GM23338 (cell line): ENCODE measurements at regions not wholly inside any gene's neighbourhood (a gene's known extent, or its start where the extent isn't known, plus 50 kb on each side); places are given as distances from the start of the nearest gene placed in this dataset.

Experiments
- ATAC-seq: fragments of 200-7000 bp; cut with Tn5 transposase; 3 replicates; pipeline ENCODE4 v1.9.1; 2020
- DNase-seq: peaks from one replicate; pipeline ENCODE4 v3.0.0-alpha.2; 2015; ENCODE audit warnings: low spot score
- H2AFZ ChIP-seq: fragments of 200-600 bp; sonication (generic); 2 replicates; pipeline ENCODE4 v1.8.0; 2016; ENCODE audit warnings: antibody characterized with exemption, mild to moderate bottlenecking, moderate library complexity
- H3F3A ChIP-seq: fragments of 200-600 bp; sonication (generic); replicated peaks from 2 replicates; pipeline ENCODE4 v1.8.0; 2017; ENCODE audit warnings: antibody characterized with exemption, mixed run types, low read depth
- H3K27ac ChIP-seq: fragments of 200-600 bp; sonication (generic); 2 replicates; pipeline ENCODE4 v1.6.1; 2016; ENCODE audit warnings: low read depth
- H3K27me3 ChIP-seq: fragments of 200-600 bp; sonication (generic); 2 replicates; pipeline ENCODE4 v1.8.0; 2016; ENCODE audit warnings: mild to moderate bottlenecking, mixed run types, moderate library complexity; ENCODE audit not compliant: insufficient read depth
- H3K36me3 ChIP-seq: fragments of 200-600 bp; sonication (generic); 2 replicates; pipeline ENCODE4 v1.8.0; 2016; ENCODE audit warnings: mild to moderate bottlenecking; ENCODE audit not compliant: insufficient read depth
- H3K4me1 ChIP-seq: fragments of 200-600 bp; sonication (generic); 2 replicates; pipeline ENCODE4 v1.8.0; 2016; ENCODE audit warnings: mild to moderate bottlenecking, moderate library complexity; ENCODE audit not compliant: insufficient read depth
- H3K4me2 ChIP-seq: fragments of 200-600 bp; sonication (generic); 2 replicates; pipeline ENCODE4 v1.7.1; 2017; ENCODE audit warnings: mixed run types
- H3K4me3 ChIP-seq: fragments of 200-600 bp; sonication (generic); 2 replicates; pipeline ENCODE4 v1.6.1; 2016; ENCODE audit warnings: mixed run types
- H3K79me2 ChIP-seq: fragments of 200-600 bp; sonication (generic); replicated peaks from 2 replicates; pipeline ENCODE4 v1.8.0; 2017; ENCODE audit warnings: mild to moderate bottlenecking; ENCODE audit not compliant: insufficient read depth
- H3K9me2 ChIP-seq: fragments of 200-600 bp; sonication (generic); 2 replicates; pipeline ENCODE4 v1.8.0; 2017; ENCODE audit not compliant: insufficient read depth
- H4K20me1 ChIP-seq: fragments of 200-600 bp; sonication (generic); replicated peaks from 2 replicates; pipeline ENCODE4 v1.8.0; 2017; ENCODE audit warnings: mild to moderate bottlenecking; ENCODE audit not compliant: insufficient read depth
- H3K27ac Mint-ChIP-seq: 2 replicates; pipeline ENCODE4 v1.8.0; 2020; ENCODE audit warnings: inconsistent platforms, mild to moderate bottlenecking, moderate library complexity, mixed read lengths
- H3K27me3 Mint-ChIP-seq: 3 replicates; pipeline ENCODE4 v1.8.0; 2022; ENCODE audit warnings: low read depth, mild to moderate bottlenecking, moderate library complexity, mixed read lengths, inconsistent platforms; ENCODE audit not compliant: insufficient read depth, poor library complexity
- H3K36me3 Mint-ChIP-seq: 3 replicates; pipeline ENCODE4 v1.8.0; 2021; ENCODE audit warnings: low read depth, mild to moderate bottlenecking, inconsistent platforms, moderate library complexity, mixed read lengths
- H3K4me1 Mint-ChIP-seq: 3 replicates; pipeline ENCODE4 v1.8.0; 2020; ENCODE audit warnings: mild to moderate bottlenecking, inconsistent platforms, mixed read lengths
- H3K4me3 Mint-ChIP-seq: 3 replicates; pipeline ENCODE4 v1.8.0; 2021; ENCODE audit warnings: moderate library complexity, mild to moderate bottlenecking, inconsistent platforms, mixed read lengths
- H3K9me3 Mint-ChIP-seq: 3 replicates; pipeline ENCODE4 v1.8.0; 2020; ENCODE audit warnings: moderate library complexity, mild to moderate bottlenecking, inconsistent platforms, mixed read lengths
- CREB1 ChIP-seq: fragments of 250-450 bp; sonication (Bioruptor Pico); IDR thresholded peaks from 2 replicates; pipeline ENCODE4 v1.5.0; 2020; ENCODE audit warnings: low read depth, mild to moderate bottlenecking, moderate library complexity
- EZH2 ChIP-seq: fragments of 200-600 bp; sonication (generic); IDR thresholded peaks from one replicate; pipeline ENCODE4 v1.8.0; 2017; ENCODE audit warnings: antibody characterized with exemption, mild to moderate bottlenecking, low read depth; ENCODE audit not compliant: unreplicated experiment
- EZH2phosphoT487 ChIP-seq: fragments of 200-600 bp; sonication (generic); IDR thresholded peaks from one replicate; pipeline ENCODE4 v1.8.1; 2018; ENCODE audit warnings: antibody characterized with exemption; ENCODE audit not compliant: unreplicated experiment
- POLR2AphosphoS5 ChIP-seq: IDR thresholded peaks from 2 replicates; pipeline ENCODE4 v1.6.1; 2016; ENCODE audit warnings: antibody characterized with exemption, low read depth
- STAT1 ChIP-seq: IDR thresholded peaks from one replicate; pipeline ENCODE4 v1.6.1; 2016; ENCODE audit warnings: antibody characterized with exemption; ENCODE audit not compliant: unreplicated experiment
- ZNF114 ChIP-seq: fragments of 250-450 bp; sonication (Bioruptor Pico); IDR thresholded peaks from 2 replicates; pipeline ENCODE4 v1.5.0; 2020; ENCODE audit warnings: mild to moderate bottlenecking, moderate library complexity
- TF ChIP-seq, protein P1 (sequence below): IDR thresholded peaks from one replicate; pipeline ENCODE4 v1.6.1; 2018; ENCODE audit warnings: antibody characterized with exemption; ENCODE audit not compliant: unreplicated experiment
- TF ChIP-seq, protein P2 (sequence below), 2 experiments: fragments of 200-600 bp in 1 of 2; sonication (generic) in 1 of 2; conservative IDR thresholded peaks; 2 replicates each; pipeline versions ENCODE4 v1.5.1 to v1.6.1; 2016 to 2017; ENCODE audit warnings: antibody characterized with exemption in 2 of 2, low read depth in 2 of 2, mild to moderate bottlenecking in 2 of 2, moderate library complexity in 1 of 2
- TF ChIP-seq, protein P3 (sequence below): IDR thresholded peaks from 2 replicates; pipeline ENCODE4 v1.6.1; 2016; ENCODE audit warnings: antibody characterized with exemption

DNA sequence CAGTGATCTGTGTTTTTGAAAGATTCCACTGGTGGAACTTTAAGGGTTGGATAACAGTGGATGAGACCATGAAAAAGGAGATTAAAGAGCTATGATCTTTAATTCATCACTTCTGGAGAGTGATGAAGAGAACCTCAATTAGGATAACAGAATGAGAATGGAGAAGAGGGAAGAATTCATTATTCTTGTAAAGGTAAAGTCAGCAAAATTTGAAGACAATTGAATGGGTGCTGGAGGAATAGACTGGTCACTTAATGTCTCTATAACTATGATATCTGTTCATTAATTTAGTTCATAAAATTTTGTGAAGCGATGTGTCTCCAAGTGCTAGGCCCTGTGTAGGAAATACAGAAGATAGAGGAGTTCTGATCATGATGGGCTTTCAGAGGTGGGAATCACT lies 1013.2 kb upstream of the FANCL start (continued):
- TF ChIP-seq, protein P1, sequence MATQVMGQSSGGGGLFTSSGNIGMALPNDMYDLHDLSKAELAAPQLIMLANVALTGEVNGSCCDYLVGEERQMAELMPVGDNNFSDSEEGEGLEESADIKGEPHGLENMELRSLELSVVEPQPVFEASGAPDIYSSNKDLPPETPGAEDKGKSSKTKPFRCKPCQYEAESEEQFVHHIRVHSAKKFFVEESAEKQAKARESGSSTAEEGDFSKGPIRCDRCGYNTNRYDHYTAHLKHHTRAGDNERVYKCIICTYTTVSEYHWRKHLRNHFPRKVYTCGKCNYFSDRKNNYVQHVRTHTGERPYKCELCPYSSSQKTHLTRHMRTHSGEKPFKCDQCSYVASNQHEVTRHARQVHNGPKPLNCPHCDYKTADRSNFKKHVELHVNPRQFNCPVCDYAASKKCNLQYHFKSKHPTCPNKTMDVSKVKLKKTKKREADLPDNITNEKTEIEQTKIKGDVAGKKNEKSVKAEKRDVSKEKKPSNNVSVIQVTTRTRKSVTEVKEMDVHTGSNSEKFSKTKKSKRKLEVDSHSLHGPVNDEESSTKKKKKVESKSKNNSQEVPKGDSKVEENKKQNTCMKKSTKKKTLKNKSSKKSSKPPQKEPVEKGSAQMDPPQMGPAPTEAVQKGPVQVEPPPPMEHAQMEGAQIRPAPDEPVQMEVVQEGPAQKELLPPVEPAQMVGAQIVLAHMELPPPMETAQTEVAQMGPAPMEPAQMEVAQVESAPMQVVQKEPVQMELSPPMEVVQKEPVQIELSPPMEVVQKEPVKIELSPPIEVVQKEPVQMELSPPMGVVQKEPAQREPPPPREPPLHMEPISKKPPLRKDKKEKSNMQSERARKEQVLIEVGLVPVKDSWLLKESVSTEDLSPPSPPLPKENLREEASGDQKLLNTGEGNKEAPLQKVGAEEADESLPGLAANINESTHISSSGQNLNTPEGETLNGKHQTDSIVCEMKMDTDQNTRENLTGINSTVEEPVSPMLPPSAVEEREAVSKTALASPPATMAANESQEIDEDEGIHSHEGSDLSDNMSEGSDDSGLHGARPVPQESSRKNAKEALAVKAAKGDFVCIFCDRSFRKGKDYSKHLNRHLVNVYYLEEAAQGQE = no peak
- TF ChIP-seq POLR2AphosphoS5 (no peak), CREB1 (CRISPR knock-in tag) (no peak), EZH2phosphoT487 (no peak), ZNF114 (CRISPR knock-in tag) (no peak)

DNA sequence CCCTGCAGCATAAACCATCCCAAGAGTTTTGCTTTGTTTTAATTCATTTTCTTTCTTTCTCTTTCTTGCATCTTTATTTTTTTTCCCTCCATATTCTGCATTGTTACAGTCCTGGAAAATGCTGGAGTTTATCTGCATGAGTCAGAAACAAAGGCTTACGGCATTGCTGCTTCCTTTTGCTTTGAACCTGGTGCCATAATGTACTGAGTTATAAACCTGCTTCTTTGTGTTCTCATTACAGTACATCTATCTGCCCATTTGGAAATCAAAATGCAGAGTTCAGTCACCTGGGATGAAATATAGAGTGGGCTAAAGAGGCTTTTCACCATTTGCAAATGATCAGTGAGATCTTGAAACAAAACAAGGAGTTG lies 1009.2 kb upstream of the FANCL start:
- Mint-ChIP-seq H3K27ac (peak overlapping the region; percentile 13; the same call in 1 of the 2 replicates), H3K27me3 (peaks cover 7% of the 10 kb centered on the region), H3K4me1 (peaks cover 19% of the 10 kb centered on the region; the same call in 2 of the 3 replicates), H3K36me3 (no peaks in the 10 kb centered on the region), H3K4me3 (no peak overlapping the region), H3K9me3 (no peaks in the 10 kb centered on the region)
- Histone ChIP-seq H3K27me3 (no peaks in the 10 kb centered on the region), H2AFZ (peak overlapping the region; percentile 9; the same call in 1 of the 2 replicates), H4K20me1 (no peaks in the 10 kb centered on the region), H3K4me1 (peaks cover 15% of the 10 kb centered on the region), H3K9me2 (peaks cover 15% of the 10 kb centered on the region; the same call in 1 of the 2 replicates), H3K4me3 (no peak overlapping the region), H3K36me3 (no peaks in the 10 kb centered on the region), H3K79me2 (no peaks in the 10 kb centered on the region), H3K27ac (0 out of 2 replicates have a peak overlapping the region, but pooled peaks have one; percentile 45), H3F3A (no peaks in the 10 kb centered on the region), H3K4me2 (no peak overlapping the region)
- DNase-seq = no peak
- ATAC-seq = no peak
- TF ChIP-seq, protein P2, sequence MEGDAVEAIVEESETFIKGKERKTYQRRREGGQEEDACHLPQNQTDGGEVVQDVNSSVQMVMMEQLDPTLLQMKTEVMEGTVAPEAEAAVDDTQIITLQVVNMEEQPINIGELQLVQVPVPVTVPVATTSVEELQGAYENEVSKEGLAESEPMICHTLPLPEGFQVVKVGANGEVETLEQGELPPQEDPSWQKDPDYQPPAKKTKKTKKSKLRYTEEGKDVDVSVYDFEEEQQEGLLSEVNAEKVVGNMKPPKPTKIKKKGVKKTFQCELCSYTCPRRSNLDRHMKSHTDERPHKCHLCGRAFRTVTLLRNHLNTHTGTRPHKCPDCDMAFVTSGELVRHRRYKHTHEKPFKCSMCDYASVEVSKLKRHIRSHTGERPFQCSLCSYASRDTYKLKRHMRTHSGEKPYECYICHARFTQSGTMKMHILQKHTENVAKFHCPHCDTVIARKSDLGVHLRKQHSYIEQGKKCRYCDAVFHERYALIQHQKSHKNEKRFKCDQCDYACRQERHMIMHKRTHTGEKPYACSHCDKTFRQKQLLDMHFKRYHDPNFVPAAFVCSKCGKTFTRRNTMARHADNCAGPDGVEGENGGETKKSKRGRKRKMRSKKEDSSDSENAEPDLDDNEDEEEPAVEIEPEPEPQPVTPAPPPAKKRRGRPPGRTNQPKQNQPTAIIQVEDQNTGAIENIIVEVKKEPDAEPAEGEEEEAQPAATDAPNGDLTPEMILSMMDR (conservative IDR thresholded peaks at IDR 0.05; ENCODE audit: low read depth in 2 of 2) = no peak
- TF ChIP-seq STAT1 (no peak), EZH2phosphoT487 (no peak), EZH2 (no peak), ZNF114 (CRISPR knock-in tag) (no peak)
- TF ChIP-seq, protein P3, sequence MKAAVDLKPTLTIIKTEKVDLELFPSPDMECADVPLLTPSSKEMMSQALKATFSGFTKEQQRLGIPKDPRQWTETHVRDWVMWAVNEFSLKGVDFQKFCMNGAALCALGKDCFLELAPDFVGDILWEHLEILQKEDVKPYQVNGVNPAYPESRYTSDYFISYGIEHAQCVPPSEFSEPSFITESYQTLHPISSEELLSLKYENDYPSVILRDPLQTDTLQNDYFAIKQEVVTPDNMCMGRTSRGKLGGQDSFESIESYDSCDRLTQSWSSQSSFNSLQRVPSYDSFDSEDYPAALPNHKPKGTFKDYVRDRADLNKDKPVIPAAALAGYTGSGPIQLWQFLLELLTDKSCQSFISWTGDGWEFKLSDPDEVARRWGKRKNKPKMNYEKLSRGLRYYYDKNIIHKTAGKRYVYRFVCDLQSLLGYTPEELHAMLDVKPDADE = no peak
- TF ChIP-seq, protein P1 = no peak
